ENCODE measurements at regions not wholly inside any gene's neighbourhood (a gene's known extent, or its start where the extent isn't known, plus 50 kb on each side); places are given as distances from the start of the nearest gene placed in this dataset.

DNA sequence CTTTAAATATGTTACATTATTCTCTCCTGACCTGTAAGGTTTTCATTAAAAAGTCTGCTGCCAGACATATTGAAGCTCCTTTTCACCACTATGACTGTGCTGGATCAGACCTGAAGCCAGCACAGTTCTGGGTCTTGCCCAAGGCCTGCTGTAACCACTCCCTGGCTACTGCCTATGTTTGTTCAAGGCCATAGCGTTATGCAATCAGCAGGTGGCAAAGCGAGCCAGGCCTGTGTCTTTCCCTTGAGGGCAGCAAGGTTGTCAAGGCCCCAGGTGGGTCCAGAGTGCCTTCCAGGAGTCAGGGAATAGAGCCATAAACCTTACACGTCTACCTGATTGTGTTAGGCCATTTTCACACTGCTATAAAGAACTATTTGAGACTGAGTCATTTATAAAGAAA, 496.8 kb upstream of the PCDH9 start:
- no peaks in the 10 kb centered on the region for H3K27me3 ChIP-seq (replicated peaks)
- H3K27ac ChIP-seq: no peak overlapping the region
- no peaks in the 10 kb centered on the region for H3K36me3 ChIP-seq
- no peak overlapping the region for H3K4me3 ChIP-seq
- no peaks in the 10 kb centered on the region for H3K9me3 ChIP-seq (replicated peaks)
- H3K4me1 ChIP-seq (replicated peaks): no peaks in the 10 kb centered on the region
- DNase-seq (ENCODE audit: low read depth in 1 of 2, low spot score in 2 of 2): no peak

DNA sequence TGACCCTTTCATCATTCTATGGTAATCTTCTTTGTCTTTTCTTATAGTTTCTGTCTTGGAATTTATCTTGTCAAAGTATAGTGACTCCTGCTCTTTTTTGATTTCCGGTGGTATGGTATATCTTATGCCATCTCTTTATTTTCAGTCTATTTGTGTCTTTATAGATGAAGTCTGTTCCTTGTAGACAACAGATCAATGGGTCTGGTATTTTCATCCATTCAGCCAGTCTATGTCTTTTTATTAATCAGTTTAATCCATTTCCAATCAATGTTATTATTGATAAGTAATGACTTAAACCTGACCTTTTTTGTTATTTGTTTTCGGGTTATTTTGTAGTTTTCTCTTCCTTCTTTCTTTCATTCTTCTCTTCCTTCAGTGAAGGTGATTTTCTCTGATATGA, 495.9 kb upstream of the PCDH9 start:
- no peak for DNase-seq (ENCODE audit: low read depth in 1 of 2, low spot score in 2 of 2)
- Histone ChIP-seq H3K27me3 (replicated peaks) (no peaks in the 10 kb centered on the region), H3K36me3 (no peaks in the 10 kb centered on the region), H3K9me3 (replicated peaks) (no peaks in the 10 kb centered on the region), H3K4me1 (replicated peaks) (no peaks in the 10 kb centered on the region), H3K4me3 (no peak overlapping the region), H3K27ac (no peak overlapping the region)

DNA sequence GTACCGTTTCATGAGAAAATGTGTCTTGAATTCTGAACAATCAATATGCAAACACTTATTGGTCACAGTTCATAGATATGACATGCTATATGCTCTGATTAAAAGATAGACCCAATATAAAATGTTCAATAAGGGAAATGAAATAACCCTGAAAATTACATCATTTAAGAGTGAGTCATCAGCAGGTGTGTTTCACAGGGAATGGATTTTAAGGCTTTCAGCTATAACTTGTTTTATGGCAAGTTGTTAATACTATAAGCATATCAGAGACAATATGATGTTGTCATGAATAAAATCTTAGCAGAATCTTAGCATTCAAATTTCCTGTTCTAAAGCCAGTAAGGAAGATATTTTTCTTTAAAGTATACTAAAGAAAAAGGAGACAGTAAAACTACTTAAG, 483.4 kb upstream of the PCDH9 start:
- no peak for DNase-seq (ENCODE audit: low read depth in 1 of 2, low spot score in 2 of 2)
- Histone ChIP-seq H3K27me3 (replicated peaks) (no peaks in the 10 kb centered on the region), H3K36me3 (no peaks in the 10 kb centered on the region), H3K4me3 (no peak overlapping the region), H3K27ac (no peak overlapping the region), H3K9me3 (replicated peaks) (no peaks in the 10 kb centered on the region), H3K4me1 (replicated peaks) (no peaks in the 10 kb centered on the region)

DNA sequence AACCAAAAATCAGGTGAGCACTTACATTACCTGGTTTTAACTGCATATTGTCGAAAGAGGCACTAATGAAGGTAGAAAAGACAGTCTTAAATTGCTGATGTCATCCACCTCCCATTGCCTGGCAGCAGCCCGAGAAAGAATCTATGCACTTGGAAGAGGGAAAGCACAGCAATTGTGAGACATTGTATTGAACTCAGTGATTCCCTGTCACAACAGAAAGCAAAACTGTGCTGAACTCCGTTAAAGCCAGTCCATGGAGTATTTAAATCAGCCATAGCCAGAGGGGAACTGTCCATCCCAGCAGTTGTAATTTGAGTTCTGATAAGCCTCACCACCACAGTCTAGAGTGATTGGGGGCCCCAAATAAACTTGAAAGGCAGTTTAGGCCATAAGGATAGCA, 466.6 kb upstream of the PCDH9 start:
- no peak for DNase-seq (ENCODE audit: low read depth in 1 of 2, low spot score in 2 of 2)
- Histone ChIP-seq H3K4me3 (no peak overlapping the region), H3K27me3 (replicated peaks) (no peaks in the 10 kb centered on the region), H3K4me1 (replicated peaks) (no peaks in the 10 kb centered on the region), H3K9me3 (replicated peaks) (no peaks in the 10 kb centered on the region; the same call in 1 of the 2 replicates), H3K36me3 (no peaks in the 10 kb centered on the region), H3K27ac (no peak overlapping the region)

DNA sequence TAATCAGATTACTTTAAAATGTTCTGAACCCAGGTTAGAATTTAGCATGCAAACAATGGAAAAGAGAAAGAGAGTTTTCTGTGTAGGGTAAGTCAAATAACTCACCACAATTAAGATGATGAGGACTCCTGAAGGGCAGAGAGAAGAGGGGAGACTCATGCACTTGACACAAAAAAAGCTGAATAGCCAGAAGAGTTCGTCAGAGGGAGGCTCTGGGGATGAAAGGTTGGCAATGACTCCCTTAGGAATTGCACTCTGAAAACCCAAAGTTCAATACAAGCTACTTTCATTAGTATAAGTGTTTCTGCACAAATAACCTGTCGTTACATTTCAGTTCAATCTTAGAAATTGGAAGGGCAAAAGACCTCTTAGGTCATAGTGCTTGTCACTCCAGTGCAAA, 434.4 kb upstream of the PCDH9 start:
- Histone ChIP-seq H3K4me1 (replicated peaks) (no peaks in the 10 kb centered on the region), H3K4me3 (no peak overlapping the region), H3K27ac (no peak overlapping the region), H3K9me3 (replicated peaks) (no peaks in the 10 kb centered on the region), H3K36me3 (no peaks in the 10 kb centered on the region), H3K27me3 (replicated peaks) (no peaks in the 10 kb centered on the region)
- no peak for DNase-seq (ENCODE audit: low read depth in 1 of 2, low spot score in 2 of 2)

DNA sequence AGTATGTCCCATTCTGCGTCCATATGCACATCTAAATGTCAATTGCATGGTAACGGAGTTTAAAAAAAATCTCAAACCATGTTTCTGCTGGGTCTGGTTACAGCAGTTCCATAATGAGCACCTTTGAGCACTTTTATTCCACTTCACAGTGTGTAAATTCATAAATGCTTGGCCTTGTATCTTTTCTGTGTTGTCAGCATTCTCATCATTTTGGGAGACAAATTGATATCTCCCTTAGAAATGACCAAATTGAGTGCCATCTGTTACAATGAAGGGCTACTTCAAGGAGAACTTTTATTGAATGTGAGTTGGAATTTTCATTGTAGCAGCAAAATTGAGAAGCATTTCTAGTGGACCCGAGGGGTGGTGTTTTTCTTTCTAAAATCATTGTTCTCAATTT, 432.9 kb upstream of the PCDH9 start:
- no peak for DNase-seq (ENCODE audit: low read depth in 1 of 2, low spot score in 2 of 2)
- H3K4me1 ChIP-seq (replicated peaks): no peaks in the 10 kb centered on the region
- no peak overlapping the region for H3K27ac ChIP-seq
- no peaks in the 10 kb centered on the region for H3K27me3 ChIP-seq (replicated peaks)
- H3K36me3 ChIP-seq: no peaks in the 10 kb centered on the region
- no peaks in the 10 kb centered on the region for H3K9me3 ChIP-seq (replicated peaks)
- H3K4me3 ChIP-seq: no peak overlapping the region

DNA sequence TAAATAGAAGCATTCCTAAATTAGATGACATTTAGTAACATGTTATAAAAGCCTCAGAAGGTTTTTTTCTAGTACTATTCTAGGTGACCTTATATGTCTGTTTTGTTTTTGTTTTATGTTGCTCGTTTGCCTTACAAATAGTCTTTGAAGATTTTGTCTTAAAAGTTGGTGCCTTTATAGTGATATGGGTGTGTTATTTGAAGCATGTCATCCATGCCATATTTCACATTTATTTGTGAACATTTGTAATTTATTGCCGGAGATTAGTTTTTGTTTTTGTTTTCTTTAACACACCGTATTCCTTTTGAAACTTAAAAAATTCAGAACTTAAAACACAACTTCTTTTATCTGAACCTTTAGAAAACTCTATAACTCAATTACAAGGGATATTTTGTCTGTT, 422.8 kb upstream of the PCDH9 start:
- Histone ChIP-seq H3K9me3 (replicated peaks) (no peaks in the 10 kb centered on the region), H3K4me1 (replicated peaks) (no peaks in the 10 kb centered on the region), H3K36me3 (no peaks in the 10 kb centered on the region), H3K4me3 (no peak overlapping the region), H3K27ac (no peak overlapping the region), H3K27me3 (replicated peaks) (no peaks in the 10 kb centered on the region)
- DNase-seq (ENCODE audit: low read depth in 1 of 2, low spot score in 2 of 2): no peak

DNA sequence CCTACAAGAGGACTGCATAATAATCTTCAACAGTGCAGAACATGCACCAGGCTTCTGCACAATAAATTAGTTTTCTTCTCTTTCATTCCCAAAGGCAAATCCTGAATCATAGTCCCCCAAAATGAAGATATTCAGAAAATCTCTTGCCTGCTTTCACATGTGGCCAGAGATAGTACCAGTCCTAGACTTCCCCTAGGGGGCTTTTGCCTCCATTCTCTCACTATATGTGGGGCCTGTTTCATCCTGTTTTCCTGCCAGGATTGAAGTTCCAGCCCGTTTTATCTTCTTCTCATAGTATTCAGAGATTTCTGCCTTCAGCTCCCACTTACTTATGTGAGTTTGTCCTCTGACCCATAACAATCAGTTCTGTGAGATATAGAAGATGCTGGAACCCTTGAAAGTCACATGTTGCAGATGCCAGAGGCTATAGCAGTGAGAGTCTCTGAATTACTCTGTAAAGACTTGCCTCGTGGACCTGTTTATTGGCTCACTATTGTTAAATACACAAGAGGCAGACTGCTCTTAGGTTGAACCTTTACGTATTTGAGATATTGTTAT, 421.9 kb upstream of the PCDH9 start:
- no peak overlapping the region for H3K27ac ChIP-seq
- H3K9me3 ChIP-seq (replicated peaks): no peaks in the 10 kb centered on the region
- DNase-seq (ENCODE audit: low read depth in 1 of 2, low spot score in 2 of 2): no peak
- H3K4me3 ChIP-seq: no peak overlapping the region
- H3K36me3 ChIP-seq: no peaks in the 10 kb centered on the region
- no peaks in the 10 kb centered on the region for H3K4me1 ChIP-seq (replicated peaks)
- H3K27me3 ChIP-seq (replicated peaks): no peaks in the 10 kb centered on the region

DNA sequence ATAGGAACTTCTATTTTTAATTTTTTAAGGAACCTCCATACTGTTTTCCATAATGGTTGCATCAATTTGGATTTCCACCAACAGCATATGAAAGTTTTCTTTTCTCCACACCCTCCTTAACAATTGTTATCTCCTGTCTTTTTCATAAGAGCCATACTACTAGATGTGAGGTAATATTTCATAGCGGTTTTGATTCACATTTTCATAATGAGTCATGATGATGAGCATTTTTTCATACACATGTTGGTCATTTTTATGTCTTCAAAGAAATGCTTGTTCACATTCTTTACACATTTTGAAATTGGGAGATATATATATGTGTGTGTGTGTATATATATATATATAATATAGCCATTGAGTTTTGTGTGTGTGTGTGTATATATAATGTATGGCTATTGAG, 420.3 kb upstream of the PCDH9 start:
- Histone ChIP-seq H3K4me3 (no peak overlapping the region), H3K36me3 (no peaks in the 10 kb centered on the region), H3K9me3 (replicated peaks) (no peaks in the 10 kb centered on the region), H3K4me1 (replicated peaks) (no peaks in the 10 kb centered on the region), H3K27ac (no peak overlapping the region), H3K27me3 (replicated peaks) (no peaks in the 10 kb centered on the region)
- DNase-seq (ENCODE audit: low read depth in 1 of 2, low spot score in 2 of 2): no peak

DNA sequence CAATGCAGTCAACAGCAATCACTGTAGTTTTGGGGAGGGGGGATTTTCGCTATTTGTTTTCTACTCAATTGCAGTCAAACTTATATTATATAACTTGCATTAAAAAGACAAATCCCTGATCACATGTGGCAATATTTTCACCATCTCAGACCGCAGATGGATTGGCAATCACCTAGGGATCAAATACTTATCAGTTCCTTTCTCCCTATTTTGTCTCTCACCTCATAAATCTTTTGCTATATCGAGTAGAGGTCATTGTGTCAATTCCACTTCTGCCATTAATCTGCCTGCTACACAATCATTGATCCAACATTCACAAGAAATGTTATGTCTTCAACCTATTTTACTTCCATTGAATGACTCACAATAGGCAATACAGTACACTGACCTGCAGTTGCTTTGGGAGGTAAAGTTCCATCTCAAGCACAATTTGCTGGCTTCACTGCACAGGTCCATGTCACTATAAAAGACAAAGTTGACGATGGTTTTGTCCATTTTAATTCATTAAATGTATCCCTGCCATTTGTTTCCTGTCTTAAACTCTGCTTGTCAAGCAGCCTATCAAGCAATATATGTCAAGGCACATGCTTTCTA, 415.8 kb upstream of the PCDH9 start:
- Histone ChIP-seq H3K4me3 (no peak overlapping the region), H3K36me3 (no peaks in the 10 kb centered on the region), H3K9me3 (replicated peaks) (no peaks in the 10 kb centered on the region), H3K4me1 (replicated peaks) (no peaks in the 10 kb centered on the region), H3K27me3 (replicated peaks) (no peaks in the 10 kb centered on the region), H3K27ac (no peak overlapping the region)
- no peak for DNase-seq (ENCODE audit: low read depth in 1 of 2, low spot score in 2 of 2)

DNA sequence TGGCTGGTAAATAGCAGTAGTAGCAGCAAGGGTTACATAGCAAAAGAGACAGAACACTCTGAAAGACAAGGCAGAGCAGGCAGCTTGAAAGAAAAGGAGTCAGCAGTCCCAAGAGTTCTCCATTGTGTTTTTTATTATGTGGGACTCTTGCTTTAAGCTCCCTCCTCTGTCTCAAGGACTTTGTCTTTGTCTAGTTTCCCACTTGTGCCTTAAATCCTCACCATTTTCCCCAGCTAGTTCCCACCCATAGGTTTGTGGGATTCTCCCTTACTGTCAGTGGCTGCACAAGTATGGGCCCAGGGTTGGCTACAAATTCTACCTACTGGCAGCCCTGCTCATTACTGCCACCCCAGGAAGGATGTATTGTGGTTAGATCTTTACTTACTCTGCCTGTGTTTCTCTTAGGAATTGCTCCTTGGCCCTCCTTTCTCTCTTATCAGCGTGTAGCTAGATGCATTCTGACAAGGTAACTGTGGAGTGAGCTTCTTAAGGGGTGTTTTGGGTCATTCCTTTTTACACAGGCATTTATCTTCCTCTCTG, 413.4 kb upstream of the PCDH9 start:
- Histone ChIP-seq H3K36me3 (no peaks in the 10 kb centered on the region), H3K4me3 (no peak overlapping the region), H3K9me3 (replicated peaks) (no peaks in the 10 kb centered on the region), H3K27ac (no peak overlapping the region), H3K4me1 (replicated peaks) (no peaks in the 10 kb centered on the region), H3K27me3 (replicated peaks) (no peaks in the 10 kb centered on the region)
- no peak for DNase-seq (ENCODE audit: low read depth in 1 of 2, low spot score in 2 of 2)

DNA sequence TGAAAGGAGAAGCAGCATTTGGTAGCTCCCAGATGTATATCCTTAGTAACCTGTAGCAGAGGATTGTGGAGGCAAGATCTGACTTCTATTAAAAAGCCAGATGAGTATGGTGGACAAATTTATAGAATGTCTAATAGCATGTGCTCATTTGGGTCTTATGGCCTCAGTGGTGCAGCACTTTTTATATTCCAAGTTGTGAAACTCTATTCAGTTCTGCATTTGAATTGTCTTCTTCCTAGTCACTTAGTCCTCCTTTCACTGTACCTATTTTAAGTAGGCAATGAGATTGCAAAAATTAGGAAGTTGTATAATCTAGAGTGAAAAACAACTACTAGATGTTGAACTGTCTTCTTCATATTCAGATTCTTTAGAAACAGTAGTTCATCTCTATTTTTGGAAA, 412.5 kb upstream of the PCDH9 start:
- Histone ChIP-seq H3K4me1 (replicated peaks) (no peaks in the 10 kb centered on the region), H3K4me3 (no peak overlapping the region), H3K36me3 (no peaks in the 10 kb centered on the region), H3K9me3 (replicated peaks) (no peaks in the 10 kb centered on the region), H3K27me3 (replicated peaks) (no peaks in the 10 kb centered on the region), H3K27ac (no peak overlapping the region)
- DNase-seq (ENCODE audit: low read depth in 1 of 2, low spot score in 2 of 2): no peak

DNA sequence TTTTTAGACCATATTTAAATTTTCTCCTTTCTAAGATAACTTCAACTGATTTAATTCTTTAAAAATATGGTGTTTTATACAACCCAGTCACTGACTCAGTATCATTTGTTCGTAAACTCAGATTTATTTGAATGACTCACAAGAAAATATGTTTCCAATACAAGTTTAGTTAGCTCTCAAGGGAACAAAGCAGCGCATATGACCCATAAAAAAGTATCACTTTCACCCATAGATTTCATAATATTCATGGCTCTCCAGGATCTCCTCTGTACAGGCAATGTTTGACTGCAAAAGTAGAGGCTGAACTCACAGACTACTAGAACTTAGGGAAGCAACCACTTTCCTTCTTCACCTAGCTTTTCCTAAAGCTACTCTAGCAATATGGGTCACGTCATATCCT, 405.6 kb upstream of the PCDH9 start:
- Histone ChIP-seq H3K4me3 (no peak overlapping the region), H3K4me1 (replicated peaks) (no peaks in the 10 kb centered on the region), H3K36me3 (no peaks in the 10 kb centered on the region), H3K9me3 (replicated peaks) (no peaks in the 10 kb centered on the region), H3K27me3 (replicated peaks) (no peaks in the 10 kb centered on the region), H3K27ac (no peak overlapping the region)
- DNase-seq (ENCODE audit: low read depth in 1 of 2, low spot score in 2 of 2): no peak

DNA sequence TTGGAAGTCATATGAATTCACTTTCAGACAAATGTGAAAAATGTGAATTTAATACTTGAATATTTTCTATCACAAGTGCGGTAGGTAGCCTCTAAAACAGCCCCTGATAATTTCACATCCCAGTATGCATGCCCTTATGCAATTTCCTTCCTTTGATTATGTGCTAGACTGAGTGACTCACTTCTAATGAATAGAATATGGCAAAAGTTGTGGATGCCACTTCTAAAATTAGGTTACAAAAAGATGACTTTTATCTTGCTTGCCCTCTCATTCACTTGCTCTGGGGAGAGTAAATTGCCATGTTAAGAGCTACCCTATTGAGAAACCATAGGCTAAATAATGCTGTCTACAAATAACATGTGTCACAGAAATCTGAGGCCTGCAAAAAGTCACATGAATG, 402.5 kb upstream of the PCDH9 start:
- Histone ChIP-seq H3K9me3 (replicated peaks) (no peaks in the 10 kb centered on the region), H3K36me3 (no peaks in the 10 kb centered on the region), H3K4me3 (no peak overlapping the region), H3K27me3 (replicated peaks) (no peaks in the 10 kb centered on the region), H3K4me1 (replicated peaks) (no peaks in the 10 kb centered on the region), H3K27ac (no peak overlapping the region)
- DNase-seq (ENCODE audit: low read depth in 1 of 2, low spot score in 2 of 2): no peak

DNA sequence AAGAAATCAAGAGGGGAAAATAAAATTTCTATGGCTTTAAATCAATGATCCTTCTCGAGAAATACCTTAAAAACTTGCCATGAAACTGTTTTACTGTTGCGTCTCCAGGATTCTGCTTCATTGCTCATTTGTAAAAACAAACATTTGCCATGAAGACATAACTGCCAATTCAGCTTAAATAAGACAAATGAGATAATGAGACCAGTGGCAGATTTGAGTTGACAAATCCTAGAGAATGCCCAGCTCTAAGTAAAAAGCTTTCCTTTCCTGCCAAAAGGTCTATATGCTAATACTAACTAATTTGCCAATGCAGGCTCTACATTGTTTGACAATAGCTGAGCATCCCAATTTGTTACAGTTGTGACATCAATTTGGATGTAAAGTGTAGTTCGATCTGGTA, 400.5 kb upstream of the PCDH9 start:
- Histone ChIP-seq H3K27ac (no peak overlapping the region), H3K36me3 (no peaks in the 10 kb centered on the region), H3K4me1 (replicated peaks) (no peaks in the 10 kb centered on the region), H3K27me3 (replicated peaks) (no peaks in the 10 kb centered on the region), H3K4me3 (no peak overlapping the region), H3K9me3 (replicated peaks) (no peaks in the 10 kb centered on the region)
- DNase-seq (ENCODE audit: low read depth in 1 of 2, low spot score in 2 of 2): no peak
